Fibroblast of the conjunctiva (primary cell): ENCODE measurements at regions not wholly inside any gene's neighbourhood (a gene's known extent, or its start where the extent isn't known, plus 50 kb on each side); places are given as distances from the start of the nearest gene placed in this dataset.
"Not testable (repeated sequence)": the region's sequence is repeated elsewhere in the genome, so short reads cannot be mapped to it uniquely, and the experiment has no call there.

Experiments used
- DNase-seq: peaks from one replicate; pipeline ENCODE4 v3.0.0-alpha.2; 2010; ENCODE audit warnings: low read depth

- DNase-seq, result no peak
These were observed 350.5 kb upstream of the WWC1 start for GRCh38 chr5:167940911-167941310.

GRCh38 chr5:167941556-167941955, 349.9 kb upstream of the WWC1 start:
- DNase-seq, result not testable (repeated sequence)

GRCh38 chr5:167943343-167943742, 348.1 kb upstream of the WWC1 start:
- DNase-seq, result no peak

GRCh38 chr5:167944121-167944852, 347.2 kb upstream of the WWC1 start:
- no peak for DNase-seq

GRCh38 chr5:167945542-167946384, 345.7 kb upstream of the WWC1 start:
- peak; percentile 62 for DNase-seq

- DNase-seq, result no peak
These were observed 344.1 kb upstream of the WWC1 start for GRCh38 chr5:167947306-167947705.

- DNase-seq, result no peak
These were observed 343.2 kb upstream of the WWC1 start for GRCh38 chr5:167948251-167948650.

- no peak for DNase-seq
These were observed 342.0 kb upstream of the WWC1 start for GRCh38 chr5:167949435-167949834.

GRCh38 chr5:167950126-167950721, 341.2 kb upstream of the WWC1 start:
- DNase-seq, result no peak

- DNase-seq, result no peak
These were observed 340.3 kb upstream of the WWC1 start for GRCh38 chr5:167951116-167951515.

GRCh38 chr5:167952278-167952995, 339.0 kb upstream of the WWC1 start:
- DNase-seq, result no peak

GRCh38 chr5:167953151-167953798, 338.2 kb upstream of the WWC1 start:
- DNase-seq, result no peak

GRCh38 chr5:167961731-167962130, 329.7 kb upstream of the WWC1 start:
- no peak for DNase-seq

GRCh38 chr5:167964529-167964928, 326.9 kb upstream of the WWC1 start:
- no peak for DNase-seq

- no peak for DNase-seq
These were observed 325.7 kb upstream of the WWC1 start for GRCh38 chr5:167965710-167966109.

GRCh38 chr5:167966979-167967378, 324.5 kb upstream of the WWC1 start:
- no peak for DNase-seq

- no peak for DNase-seq
These were observed 323.8 kb upstream of the WWC1 start for GRCh38 chr5:167967494-167968177.

GRCh38 chr5:167968837-167969236, 322.6 kb upstream of the WWC1 start:
- no peak for DNase-seq

GRCh38 chr5:167969998-167970397, 321.4 kb upstream of the WWC1 start:
- no peak for DNase-seq

- DNase-seq, result no peak
These were observed 319.7 kb upstream of the WWC1 start for GRCh38 chr5:167971706-167972105.

GRCh38 chr5:167973126-167973525, 318.3 kb upstream of the WWC1 start:
- DNase-seq, result no peak
